GM18868 (cell line): ENCODE measurements at regions not wholly inside any gene's neighbourhood (a gene's known extent, or its start where the extent isn't known, plus 50 kb on each side); places are given as distances from the start of the nearest gene placed in this dataset.
"Not testable (repeated sequence)": the region's sequence is repeated elsewhere in the genome, so short reads cannot be mapped to it uniquely, and the experiment has no call there.

ENCODE experiments used
- ATAC-seq: cut with Tn5 transposase; IDR thresholded peaks from one replicate; pipeline ENCODE4 v1.9.1; 2021; ENCODE audit warnings: mild to moderate bottlenecking, moderate library complexity; ENCODE audit not compliant: unreplicated experiment

DNA sequence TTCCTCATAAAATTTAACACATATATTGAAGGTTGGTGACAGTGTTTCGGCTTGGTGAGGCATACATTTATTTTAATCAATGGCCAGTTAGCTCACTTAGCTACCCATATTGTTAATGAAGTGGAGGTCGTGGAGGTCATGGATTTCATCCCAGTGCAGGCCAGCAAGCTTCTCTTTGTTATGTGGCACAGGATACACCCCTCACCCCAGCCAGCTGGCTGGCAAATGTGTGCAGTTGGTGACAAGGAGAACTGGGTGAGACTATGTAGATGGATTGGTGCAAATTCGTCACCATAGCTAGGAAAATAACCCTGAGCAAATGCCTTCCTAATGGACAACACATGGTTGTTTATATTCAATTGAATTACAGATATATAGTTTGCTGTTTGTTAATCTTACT is 50.5 kb upstream of the FOXP2 start:
- ATAC-seq: no peak

DNA sequence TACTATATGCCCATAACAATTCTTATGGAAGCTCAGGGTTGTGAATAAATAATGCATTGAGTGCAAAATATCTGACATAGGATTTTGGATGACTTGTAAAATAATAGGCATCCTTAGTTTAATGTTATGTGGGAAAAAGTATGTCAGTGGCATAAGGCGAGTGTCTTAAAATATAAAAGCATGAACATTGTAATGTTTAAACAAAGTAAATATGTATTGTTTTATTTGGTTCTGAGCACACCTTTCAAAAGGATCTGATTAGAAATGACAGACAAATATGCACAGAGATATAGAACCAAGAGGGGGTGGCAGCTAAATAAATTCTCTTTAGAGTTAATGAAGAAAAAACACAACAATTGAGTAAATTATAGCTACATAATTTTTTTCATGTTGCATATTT is 51.3 kb upstream of the FOXP2 start:
- ATAC-seq: no peak

DNA sequence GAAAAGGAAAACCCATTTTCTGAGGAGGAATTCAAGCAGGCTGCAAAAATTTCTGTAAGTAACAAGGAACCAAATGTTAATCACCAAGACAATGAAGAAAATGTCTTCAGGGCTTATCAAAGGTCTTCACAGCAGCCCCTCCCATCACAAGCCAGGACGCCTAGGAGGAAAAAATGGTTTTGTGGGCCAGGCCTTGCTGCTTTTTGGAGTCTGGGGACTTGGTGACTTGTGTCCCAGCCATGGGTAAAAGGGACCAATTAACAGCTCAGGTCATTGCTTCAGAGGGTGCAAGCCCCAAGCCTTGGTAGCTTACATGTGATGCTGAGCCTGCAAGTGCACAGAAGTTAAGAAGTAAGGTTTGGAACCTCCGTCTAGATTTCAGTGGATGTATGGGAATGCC is 55.7 kb upstream of the FOXP2 start:
- ATAC-seq: no peak

DNA sequence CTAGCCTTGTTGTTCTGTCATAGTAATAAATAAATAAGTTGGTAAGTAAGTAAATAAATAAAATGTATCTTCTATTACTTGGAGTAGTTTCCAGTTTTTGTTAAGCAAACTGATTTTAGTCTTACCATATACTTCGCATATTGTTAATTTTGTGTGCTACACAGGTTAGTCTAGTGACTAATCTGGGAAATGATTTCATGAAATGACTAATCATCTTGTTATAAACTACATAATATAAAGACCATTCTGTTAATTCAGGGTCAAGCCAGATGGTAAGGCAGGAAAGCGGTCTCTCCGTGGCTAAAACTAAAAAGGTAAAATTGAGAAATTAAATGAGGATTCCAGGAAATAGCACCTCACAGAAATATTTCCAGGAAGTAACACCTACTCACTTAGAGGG is 58.5 kb upstream of the FOXP2 start:
- no peak for ATAC-seq

DNA sequence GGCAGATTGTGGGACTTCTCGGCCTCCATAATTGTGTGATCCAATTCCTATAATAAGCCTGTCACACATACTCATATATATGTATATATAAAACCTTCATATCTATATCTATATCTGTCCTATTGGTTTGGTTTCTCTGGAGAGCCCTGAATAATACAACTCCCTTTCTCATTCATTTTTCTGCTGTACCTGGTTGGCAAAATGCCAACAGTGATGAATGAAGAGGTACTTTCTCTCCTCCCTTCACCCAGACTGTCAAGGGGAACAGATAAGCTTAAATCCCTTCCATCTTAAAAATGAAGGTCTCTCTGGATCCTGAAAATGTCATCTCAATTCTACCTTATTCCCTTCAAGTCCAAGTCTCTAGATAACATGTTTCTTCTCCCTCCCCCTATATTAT is 60.3 kb upstream of the FOXP2 start:
- ATAC-seq: no peak

DNA sequence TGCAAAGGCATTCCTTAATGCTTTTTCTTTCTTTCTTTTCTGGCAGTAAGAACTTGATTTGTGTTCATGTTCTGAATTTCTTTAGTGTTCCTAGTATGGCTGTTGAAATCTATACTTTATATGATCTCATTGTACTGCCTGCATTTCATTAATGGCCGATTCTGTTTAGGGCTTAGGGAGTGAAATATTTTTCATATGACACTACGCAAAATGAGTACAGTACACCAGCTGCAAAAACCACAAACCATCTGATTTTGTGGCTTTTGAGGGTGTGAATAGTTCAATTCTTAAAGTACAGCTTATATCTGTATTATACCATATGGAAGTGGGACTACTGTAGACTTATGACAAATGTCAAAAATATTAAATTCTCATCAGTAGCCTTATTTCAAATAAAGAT is 69.1 kb upstream of the FOXP2 start:
- no peak for ATAC-seq

DNA sequence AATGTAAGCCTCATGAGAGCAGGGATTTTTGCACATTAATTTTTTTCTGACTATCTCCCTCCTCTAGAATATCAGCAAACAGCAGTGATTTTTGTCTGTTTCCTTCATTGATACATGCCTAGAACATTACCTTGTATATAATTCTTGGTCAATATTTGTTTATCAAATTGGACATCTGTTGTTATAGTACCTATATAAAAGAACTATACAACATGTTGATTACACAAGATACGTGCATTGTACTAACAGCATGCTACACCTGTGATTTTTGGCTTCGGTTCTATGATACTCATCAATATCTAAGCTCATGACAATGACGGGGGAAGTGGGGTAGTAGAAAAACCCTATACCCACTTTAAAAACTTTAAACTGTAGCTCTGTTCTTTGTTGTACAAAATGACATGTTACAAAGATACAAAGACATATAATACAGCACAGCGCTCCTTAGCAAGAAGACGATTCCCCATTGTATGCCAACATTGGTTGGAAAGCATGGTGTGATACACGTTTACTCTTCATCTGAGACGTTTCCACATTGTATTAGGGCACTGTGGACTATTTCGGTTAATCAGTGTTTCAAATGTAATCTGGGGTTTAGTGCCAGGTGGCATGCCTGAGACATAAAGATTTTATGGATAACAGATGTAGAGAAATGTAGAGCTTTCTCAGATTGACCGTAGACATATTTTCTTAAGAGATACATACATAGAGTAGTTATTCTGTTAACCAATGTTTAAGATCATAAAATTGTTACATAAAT is 70.5 kb upstream of the FOXP2 start:
- ATAC-seq: no peak

DNA sequence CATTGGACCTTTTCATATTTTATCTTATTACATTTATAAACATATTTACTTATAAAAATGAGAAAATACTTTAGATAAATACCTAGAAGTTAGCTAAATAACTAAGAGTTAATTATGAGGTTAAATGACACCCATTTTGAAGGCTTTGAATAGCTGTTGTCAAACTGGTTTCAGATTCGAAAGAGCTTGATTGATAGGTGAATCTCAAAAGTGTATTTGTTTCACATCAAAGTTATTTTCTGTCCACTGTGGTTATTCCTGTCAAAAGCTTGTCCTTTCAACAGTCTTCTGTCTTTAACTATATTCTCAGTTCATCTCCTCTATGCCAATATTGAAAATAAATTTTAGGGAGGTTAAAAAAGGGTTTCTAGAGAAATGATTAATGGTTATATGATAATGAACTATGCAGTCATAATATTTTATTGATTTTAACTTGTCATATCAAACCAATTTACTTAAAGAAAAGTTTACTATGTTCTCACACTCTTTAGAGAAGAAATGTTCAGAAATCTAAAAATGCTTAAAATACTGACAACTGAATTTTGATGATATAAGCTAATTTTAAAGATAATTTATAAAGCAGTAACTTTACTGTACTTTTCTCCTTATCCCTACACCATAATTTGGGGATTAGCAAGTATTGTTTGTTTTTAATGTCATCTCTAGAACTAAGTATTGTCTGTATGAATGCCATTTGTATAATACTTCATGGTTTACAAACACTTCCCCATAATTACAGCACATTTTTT is 72.0 kb upstream of the FOXP2 start:
- no peak for ATAC-seq

DNA sequence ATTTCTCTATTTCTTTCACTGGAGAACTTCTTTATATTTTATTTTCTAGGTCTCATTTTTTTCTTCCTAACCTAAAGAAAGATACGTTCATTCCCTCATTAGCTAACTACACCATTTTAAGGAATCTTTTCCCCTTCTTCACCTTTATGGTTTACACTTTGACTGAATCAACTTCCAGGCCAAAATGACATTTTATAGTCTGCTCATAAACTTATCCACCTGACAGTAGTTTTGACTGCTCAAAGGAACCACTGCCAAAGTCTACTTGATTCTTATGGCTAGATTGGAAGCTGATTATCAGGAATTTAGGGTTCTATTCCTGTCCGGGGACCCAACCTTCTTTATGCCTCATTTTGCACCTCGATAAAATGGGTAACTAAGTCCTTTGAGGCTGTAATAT is 73.0 kb upstream of the FOXP2 start:
- no peak for ATAC-seq

DNA sequence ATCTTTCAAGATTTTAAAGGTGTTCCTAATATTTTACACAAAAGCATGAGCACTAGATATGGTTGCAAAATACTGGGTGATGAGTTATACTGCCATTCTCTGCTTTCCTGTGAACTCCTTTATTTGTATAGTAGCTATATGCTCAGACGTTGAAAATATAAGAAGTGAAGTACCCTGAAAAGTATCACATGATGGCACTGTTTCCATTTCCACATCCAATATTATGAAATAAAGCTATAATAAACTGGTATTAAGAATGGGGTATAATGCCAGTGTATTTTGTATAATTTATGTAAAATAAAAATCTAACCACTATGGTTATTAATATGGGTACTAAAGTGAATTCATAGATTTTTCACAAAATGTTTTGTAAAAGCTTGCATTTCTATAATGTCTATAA is 79.6 kb upstream of the FOXP2 start:
- no peak for ATAC-seq

DNA sequence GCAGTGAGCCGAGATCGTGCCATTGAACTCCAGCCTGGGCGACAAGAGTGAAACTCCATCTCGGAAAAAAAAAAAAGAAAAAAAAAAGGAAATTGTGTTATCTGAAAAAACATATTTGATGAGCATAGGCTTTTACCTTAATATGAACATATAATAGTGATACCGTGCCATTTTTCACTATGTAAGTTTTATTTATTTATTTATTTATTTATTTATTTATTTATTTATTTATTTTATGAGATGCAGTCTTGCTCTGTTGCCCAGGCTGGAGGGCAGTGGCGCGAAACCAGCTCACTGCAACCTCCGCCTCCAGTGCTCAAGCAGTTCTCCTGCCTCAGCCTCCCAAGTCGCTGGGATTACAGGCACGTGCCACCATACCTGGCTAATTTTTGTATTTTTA is 85.2 kb upstream of the FOXP2 start:
- not testable (repeated sequence) for ATAC-seq

DNA sequence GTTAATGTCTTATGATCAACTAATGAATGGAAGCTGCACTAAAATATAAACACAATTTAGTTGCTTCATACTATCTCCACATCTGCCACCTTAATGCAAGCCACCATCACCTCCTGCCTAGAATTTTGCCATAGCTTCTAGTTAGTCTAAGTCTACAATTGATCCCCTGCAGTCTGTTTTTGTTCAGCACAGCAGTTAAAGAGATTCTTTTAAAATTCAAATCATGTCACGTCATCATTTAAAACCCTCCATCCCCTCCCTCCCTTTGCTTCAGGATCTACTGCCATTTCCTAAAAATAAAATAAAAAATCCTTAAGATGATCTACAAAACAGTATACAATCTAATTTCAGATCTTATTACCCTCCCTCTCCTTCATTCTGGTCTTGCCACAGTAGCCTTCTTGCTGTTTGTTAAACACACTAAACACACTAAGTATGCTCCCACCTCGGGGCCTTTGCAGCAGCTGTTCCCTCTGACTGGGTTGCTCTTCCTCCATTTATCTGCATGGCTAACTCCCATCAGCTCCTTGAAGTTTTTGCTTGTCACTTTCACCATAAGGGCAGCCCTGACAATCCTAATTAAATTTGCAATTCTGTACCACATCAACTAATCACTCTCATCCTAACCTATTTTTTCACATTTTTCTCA is 97.0 kb upstream of the FOXP2 start:
- no peak for ATAC-seq

DNA sequence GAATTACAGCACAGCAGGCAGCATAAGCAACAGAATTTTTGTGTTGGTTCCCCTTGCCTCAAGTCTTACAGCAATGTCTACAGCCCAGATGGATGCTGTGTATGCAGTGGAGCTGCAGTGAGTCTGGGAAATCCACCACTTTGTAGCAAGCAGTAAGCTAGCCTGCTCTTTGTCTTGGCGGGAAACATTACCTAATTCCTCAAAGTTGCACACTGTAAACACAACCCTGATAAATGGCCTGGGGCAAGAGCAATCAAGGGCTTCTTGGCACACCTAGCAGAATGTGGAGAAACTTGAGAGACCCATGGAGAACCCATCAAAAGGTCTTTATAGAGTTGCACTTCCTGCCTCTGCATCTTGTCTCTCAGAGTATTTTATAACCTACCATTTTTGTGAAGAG is 102.0 kb upstream of the FOXP2 start:
- ATAC-seq: no peak

DNA sequence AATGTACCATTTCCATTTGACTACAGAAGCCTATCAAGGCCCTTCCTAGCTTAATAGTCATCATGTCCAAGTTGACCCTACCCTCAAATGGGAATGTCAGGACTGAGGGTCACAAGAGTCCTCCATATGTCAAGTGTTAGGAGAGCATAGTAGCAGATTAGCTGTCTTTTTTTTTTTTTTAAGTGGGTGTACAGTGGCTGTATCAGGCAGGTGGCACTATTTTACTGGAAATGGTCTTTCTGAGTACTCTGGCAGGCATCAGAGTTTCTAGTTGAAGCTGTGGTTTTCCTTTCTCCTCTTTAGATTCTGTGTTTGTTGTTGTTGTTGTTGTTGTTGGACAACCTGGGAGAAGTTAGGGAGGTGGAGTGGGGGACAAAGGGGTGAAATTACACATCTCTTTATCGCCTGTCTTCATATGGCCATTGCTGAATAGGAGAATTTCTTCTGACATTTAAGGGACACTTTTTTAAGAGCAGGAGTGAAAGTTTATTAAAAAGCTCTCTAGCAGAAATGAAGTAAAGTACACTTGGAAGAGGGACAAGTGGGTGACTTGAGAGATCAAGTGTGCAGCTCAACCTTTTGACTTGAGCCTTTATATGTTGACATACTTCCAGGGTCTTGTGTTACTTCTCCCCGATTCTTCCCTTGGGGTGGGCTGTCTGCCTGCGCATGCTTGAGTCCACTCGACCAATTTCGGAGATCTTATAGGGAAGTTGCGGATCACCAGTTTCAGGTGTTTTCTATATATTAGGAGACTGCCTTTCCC is 104.1 kb upstream of the FOXP2 start:
- no peak for ATAC-seq

DNA sequence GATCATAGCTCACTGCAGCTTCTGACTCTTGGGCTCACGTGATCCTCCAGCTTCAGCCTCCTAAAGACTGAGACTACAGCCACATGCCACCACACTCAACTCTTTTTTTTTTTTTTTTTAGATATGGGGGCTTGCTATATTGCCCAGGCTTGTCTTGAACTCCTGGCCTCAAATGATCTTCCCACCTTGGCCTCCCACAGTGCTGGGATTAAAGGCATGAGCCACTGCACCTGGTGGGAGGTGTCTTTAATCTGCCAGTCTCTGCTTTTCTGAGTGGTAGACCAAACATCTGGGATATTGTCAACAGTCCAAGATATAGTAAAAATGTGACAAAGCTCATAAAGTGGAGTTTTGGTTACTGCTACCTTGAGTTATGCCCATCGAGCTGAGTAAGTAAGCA is 104.9 kb upstream of the FOXP2 start:
- no peak for ATAC-seq

DNA sequence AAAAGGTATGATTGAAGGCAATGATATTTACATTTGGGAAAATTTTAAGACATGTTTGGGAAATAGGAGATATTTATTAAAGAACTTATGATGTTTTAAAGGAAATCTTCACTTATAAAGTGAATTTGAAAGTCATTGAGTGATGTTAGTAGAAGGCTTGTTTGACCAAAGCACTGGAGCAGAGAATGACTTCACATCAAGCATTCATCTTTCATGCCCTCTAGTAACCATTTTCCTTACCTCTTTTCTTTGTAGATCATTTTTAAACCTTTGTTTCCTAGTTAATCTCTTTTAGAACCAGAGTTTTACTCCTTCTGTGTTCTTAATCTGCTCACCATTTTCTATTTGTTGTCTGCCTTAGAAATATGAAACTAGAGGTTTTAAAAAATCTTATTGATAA is 111.3 kb upstream of the FOXP2 start:
- no peak for ATAC-seq

DNA sequence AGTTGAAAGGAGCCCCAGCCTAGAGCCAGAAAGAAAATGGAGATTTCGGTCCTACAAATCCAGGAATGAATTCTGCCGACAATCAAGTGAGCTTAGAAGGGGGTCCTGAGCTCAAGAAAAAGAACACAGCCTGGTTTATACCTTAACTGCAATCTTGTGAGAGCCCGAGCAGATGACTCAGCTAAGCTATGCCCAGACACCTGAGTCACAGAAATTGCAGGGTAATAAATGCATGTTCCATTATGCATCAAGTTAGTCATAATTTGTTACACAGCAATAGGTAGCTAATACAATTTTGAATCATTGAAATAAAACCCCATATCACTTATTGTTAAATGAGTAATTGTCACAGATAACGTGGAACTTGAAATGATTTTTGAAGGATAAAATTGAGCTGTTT is 111.8 kb upstream of the FOXP2 start:
- no peak for ATAC-seq

DNA sequence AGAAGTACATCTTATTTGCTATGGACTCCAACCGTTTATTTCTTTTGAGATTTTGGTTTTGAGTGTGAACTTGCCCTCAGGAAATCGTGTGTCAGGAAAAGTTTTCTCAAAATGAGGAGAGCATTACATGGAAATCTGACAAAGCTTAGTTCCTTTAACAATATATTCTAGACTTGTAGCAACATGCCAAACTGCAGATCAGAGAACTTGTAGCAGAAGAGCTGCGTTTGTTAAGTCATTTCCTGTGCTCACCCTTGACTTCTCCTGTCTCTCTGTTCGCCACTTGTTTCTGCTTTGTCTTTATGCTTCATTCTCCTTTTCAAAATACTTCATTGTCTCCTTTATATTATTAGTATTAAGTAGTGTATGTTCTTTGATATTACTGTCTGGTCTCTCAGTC is 116.6 kb upstream of the FOXP2 start:
- no peak for ATAC-seq

DNA sequence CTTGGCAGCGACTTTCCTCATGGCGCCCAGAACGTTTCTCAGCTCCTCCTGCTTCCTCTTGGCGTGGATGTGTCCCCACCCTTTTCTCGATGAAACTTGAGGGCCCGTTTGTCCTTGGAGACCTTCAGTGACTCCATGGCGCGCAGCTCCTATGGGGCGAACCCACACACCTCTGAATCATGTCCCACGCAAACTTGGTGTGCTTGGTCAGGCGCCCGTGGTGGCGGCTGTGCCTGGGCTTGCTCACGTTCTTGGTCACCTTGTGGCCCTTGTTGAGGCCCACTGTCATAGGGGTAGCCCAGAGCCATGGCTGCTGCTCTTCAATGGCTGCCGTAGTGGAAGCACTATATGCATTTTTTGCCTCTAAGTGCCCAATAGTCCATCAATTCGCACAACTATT is 117.5 kb upstream of the FOXP2 start:
- no peak for ATAC-seq

DNA sequence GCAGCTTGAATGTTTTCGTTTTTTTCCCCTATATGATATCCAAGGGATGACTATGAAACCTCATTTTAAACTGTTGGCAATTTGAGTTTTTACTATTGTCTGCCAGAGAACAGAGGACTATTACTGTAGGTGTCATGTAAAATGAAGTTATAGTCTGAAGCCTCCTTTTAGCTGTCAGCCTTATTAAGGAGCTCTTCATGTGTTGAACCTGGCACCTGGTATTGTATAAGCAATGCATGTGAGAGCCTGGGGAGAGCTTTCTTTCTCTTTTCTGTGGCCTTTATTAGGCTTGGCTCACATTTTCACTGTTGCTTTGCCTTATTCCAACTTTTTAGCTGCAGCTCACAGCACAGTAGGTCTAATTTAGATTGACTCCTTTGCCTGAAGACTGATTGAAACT is 119.1 kb upstream of the FOXP2 start:
- ATAC-seq: no peak

DNA sequence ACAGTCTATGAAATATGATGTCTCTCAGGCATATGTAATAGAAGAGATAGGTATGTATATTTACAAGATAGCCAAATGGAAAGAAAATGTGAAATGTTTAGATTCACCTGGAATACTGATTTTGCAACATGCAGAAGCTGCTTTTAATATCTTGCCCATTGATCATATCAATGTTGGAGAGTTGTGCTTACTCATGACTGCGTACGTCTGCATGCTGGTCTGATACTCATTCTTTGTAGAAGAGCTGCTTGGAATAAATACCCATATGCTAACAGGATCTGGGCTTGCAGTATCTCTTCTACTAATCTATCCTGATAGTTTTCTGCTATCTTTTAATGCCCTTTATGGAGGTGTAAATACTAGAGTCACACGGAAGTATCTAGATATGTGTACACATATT is 120.6 kb upstream of the FOXP2 start:
- ATAC-seq: no peak
